ENCODE measurements at regions not wholly inside any gene's neighbourhood (a gene's known extent, or its start where the extent isn't known, plus 50 kb on each side); places are given as distances from the start of the nearest gene placed in this dataset.

GRCh38 chr3:117277816-117278215, 568.2 kb downstream of the TUSC7 start:
- TF ChIP-seq CTCF (conservative IDR thresholded peaks at IDR 0.05; ENCODE audit: low read depth in 2 of 2) (no peak), REST (IDR thresholded peaks at IDR 0.05; ENCODE audit: unreplicated experiment) (no peak), EZH2 (IDR thresholded peaks at IDR 0.05; ENCODE audit: low read depth, unreplicated experiment) (no peak), EZH2phosphoT487 (IDR thresholded peaks at IDR 0.05; ENCODE audit: unreplicated experiment) (no peak), POLR2AphosphoS5 (IDR thresholded peaks at IDR 0.05; ENCODE audit: low read depth) (no peak), JUNB (IDR thresholded peaks at IDR 0.05; ENCODE audit: unreplicated experiment) (no peak), ZNF114 (CRISPR knock-in tag; IDR thresholded peaks at IDR 0.05) (no peak), CREB1 (CRISPR knock-in tag; IDR thresholded peaks at IDR 0.05; ENCODE audit: low read depth) (no peak)
- TF ChIP-seq, protein P1, sequence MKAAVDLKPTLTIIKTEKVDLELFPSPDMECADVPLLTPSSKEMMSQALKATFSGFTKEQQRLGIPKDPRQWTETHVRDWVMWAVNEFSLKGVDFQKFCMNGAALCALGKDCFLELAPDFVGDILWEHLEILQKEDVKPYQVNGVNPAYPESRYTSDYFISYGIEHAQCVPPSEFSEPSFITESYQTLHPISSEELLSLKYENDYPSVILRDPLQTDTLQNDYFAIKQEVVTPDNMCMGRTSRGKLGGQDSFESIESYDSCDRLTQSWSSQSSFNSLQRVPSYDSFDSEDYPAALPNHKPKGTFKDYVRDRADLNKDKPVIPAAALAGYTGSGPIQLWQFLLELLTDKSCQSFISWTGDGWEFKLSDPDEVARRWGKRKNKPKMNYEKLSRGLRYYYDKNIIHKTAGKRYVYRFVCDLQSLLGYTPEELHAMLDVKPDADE (IDR thresholded peaks at IDR 0.05): no peak

Measured in GM23338 (cell line).